HCT116 (cell line): ENCODE measurements at regions not wholly inside any gene's neighbourhood (a gene's known extent, or its start where the extent isn't known, plus 50 kb on each side); places are given as distances from the start of the nearest gene placed in this dataset.

Experiments used
- CEBPB ChIP-seq: IDR thresholded peaks from 2 replicates; pipeline ENCODE4 v1.6.1; 2012; ENCODE audit warnings: low read depth
- TF ChIP-seq, protein P1 (sequence below), 3 experiments: fragments of 200-600 bp in 1 of 3; sonication (generic) in 1 of 3; IDR thresholded peaks in 2 of 3; conservative IDR thresholded peaks in 1 of 3; 2 replicates each; pipeline ENCODE4 v1.5.1; 2012 to 2017; ENCODE audit warnings: low read depth in 2 of 3, low read length in 2 of 3, antibody characterized with exemption in 1 of 3, borderline replicate concordance in 1 of 3, control low read depth in 1 of 3, mild to moderate bottlenecking in 1 of 3, mixed read lengths in 1 of 3, mixed run types in 1 of 3, moderate library complexity in 1 of 3; ENCODE audit not compliant: insufficient read depth in 1 of 3

DNA sequence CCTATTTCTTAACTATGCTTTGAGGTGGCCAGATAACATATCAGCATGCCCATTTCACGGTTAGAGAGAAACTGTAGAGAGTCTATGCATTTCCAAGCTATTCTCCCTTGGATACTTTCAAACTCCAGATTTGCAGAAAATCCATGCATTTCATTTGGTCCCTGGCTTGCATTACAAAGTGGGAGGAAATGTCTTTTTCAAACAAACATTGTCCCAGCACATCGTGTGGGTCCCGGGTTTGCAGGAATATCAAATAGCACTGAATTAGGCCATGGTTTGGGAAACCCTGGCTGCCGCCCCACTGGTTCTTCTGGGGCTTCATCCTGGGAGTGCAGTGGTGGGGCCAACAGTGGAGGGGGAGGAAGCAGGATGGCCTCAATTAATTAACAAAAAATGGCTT lies 171.9 kb downstream of the IRX5 start:
- no peak for TF ChIP-seq CEBPB
- TF ChIP-seq, protein P1, sequence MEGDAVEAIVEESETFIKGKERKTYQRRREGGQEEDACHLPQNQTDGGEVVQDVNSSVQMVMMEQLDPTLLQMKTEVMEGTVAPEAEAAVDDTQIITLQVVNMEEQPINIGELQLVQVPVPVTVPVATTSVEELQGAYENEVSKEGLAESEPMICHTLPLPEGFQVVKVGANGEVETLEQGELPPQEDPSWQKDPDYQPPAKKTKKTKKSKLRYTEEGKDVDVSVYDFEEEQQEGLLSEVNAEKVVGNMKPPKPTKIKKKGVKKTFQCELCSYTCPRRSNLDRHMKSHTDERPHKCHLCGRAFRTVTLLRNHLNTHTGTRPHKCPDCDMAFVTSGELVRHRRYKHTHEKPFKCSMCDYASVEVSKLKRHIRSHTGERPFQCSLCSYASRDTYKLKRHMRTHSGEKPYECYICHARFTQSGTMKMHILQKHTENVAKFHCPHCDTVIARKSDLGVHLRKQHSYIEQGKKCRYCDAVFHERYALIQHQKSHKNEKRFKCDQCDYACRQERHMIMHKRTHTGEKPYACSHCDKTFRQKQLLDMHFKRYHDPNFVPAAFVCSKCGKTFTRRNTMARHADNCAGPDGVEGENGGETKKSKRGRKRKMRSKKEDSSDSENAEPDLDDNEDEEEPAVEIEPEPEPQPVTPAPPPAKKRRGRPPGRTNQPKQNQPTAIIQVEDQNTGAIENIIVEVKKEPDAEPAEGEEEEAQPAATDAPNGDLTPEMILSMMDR (IDR thresholded peaks at IDR 0.05 in 2 of 3, conservative IDR thresholded peaks at IDR 0.05 in 1 of 3; ENCODE audit: borderline replicate concordance in 1 of 3, insufficient read depth in 1 of 3, low read depth in 2 of 3, low read length in 2 of 3), result no peak
